Breast epithelium (tissue), 3 donors: ENCODE measurements at regions not wholly inside any gene's neighbourhood (a gene's known extent, or its start where the extent isn't known, plus 50 kb on each side); places are given as distances from the start of the nearest gene placed in this dataset.

ENCODE experiments used
- CTCF ChIP-seq, 3 donors: fragments of 450-650 bp; IDR thresholded peaks; one replicate each; pipeline ENCODE4 v1.5.1; 2016 to 2017; ENCODE audit warnings: antibody characterized with exemption in 3 of 3, mild to moderate bottlenecking in 3 of 3, moderate library complexity in 3 of 3
- POLR2A ChIP-seq: fragments of 450-650 bp; IDR thresholded peaks from one replicate; pipeline ENCODE4 v1.6.1; 2016; ENCODE audit warnings: antibody characterized with exemption, mild to moderate bottlenecking, moderate library complexity
- POLR2AphosphoS5 ChIP-seq, 3 donors: sonication (generic); formaldehyde crosslinking; IDR thresholded peaks; one replicate each; pipeline ENCODE4 v1.6.1; 2017; ENCODE audit warnings: antibody characterized with exemption in 3 of 3

GRCh38 chr10:28967031-28967430, 289.7 kb downstream of the BAMBI start:
- TF ChIP-seq POLR2A (no peak), CTCF (IDR thresholded peaks at IDR 0.05) (no peak), POLR2AphosphoS5 (IDR thresholded peaks at IDR 0.05) (no peak)
